K562 (cell line): ENCODE measurements at regions not wholly inside any gene's neighbourhood (a gene's known extent, or its start where the extent isn't known, plus 50 kb on each side); places are given as distances from the start of the nearest gene placed in this dataset.

Experiments
- ATAC-seq: fragments of 200-7000 bp; cut with Tn5 transposase; 3 replicates; pipeline ENCODE4 v1.9.1; 2020; ENCODE audit warnings: moderate library complexity
- BruUV-seq: library from RNA; stranded (reverse); fragments of 400-500 nt; replicated peaks from 2 replicates; lab custom pipeline; 2021; lab: Mats Ljungman, UMichigan
- CTCF ChIA-PET: fragments of 300-600 bp; formaldehyde crosslinking; extraction: SDS; loops from one replicate; lab custom pipeline; 2021; ENCODE audit warnings: low intra/inter-chr PET ratio; lab: Yijun Ruan, JAX
- POLR2A ChIA-PET: fragments of 300-600, 350-650 bp; sonication (Branson Sonifier 250); formaldehyde crosslinking; extraction: SDS; loops from one replicate; lab custom pipeline; 2021; ENCODE audit warnings: antibody characterized with exemption, inconsistent platforms; lab: Yijun Ruan, JAX
- DNase-seq, 4 experiments: peaks; one replicate each; pipeline versions ENCODE4 v3.0.0 to v3.0.0-alpha.2; 2011 to 2018; ENCODE audit warnings: low spot score in 3 of 4, mixed read lengths in 3 of 4; ENCODE audit errors: extremely low read depth in 1 of 4
- FAIRE-seq: peaks from 2 replicates; lab custom pipeline; 2011; peaks lifted over from hg19 to GRCh38; lab: Jason Lieb, UNC
- H2AFZ ChIP-seq: 2 replicates; pipeline ENCODE4 v1.6.0; 2011; ENCODE audit warnings: low read depth, low read length, control low read depth, inconsistent platforms
- H3K27ac ChIP-seq: fragments of 200-600 bp; 3 replicates; pipeline ENCODE4 v1.8.0; 2011; ENCODE audit warnings: low read depth, mild to moderate bottlenecking, control low read depth, inconsistent platforms, low read length, moderate library complexity, mixed read lengths; ENCODE audit errors: extremely low read depth
- H3K27me3 ChIP-seq, 2 experiments: fragments of 300-600 bp in 1 of 2; 2 replicates in 1 of 2; 3 replicates in 1 of 2; pipeline versions ENCODE4 v1.6.0 to v1.8.0; 2011; ENCODE audit warnings: inconsistent platforms in 2 of 2, low read length in 2 of 2, mild to moderate bottlenecking in 1 of 2, mixed read lengths in 1 of 2, moderate library complexity in 1 of 2; ENCODE audit not compliant: control insufficient read depth in 2 of 2, insufficient read depth in 2 of 2
- H3K36me3 ChIP-seq: fragments of 300-600 bp; 3 replicates; pipeline ENCODE4 v1.8.0; 2011; ENCODE audit warnings: mild to moderate bottlenecking, low read length, inconsistent platforms; ENCODE audit not compliant: control insufficient read depth, insufficient read depth
- H3K4me1 ChIP-seq, 2 experiments: fragments of 200-600 bp in 1 of 2; replicated peaks in 1 of 2; 2 replicates in 1 of 2; 3 replicates in 1 of 2; pipeline versions ENCODE4 v1.5.1 to v1.8.0; 2011; ENCODE audit warnings: inconsistent platforms in 2 of 2, low read length in 2 of 2, mild to moderate bottlenecking in 1 of 2, mixed read lengths in 1 of 2, moderate library complexity in 1 of 2; ENCODE audit not compliant: control insufficient read depth in 2 of 2, insufficient read depth in 2 of 2
- H3K4me2 ChIP-seq: 2 replicates; pipeline ENCODE4 v1.6.1; 2011; ENCODE audit warnings: low read length, control low read depth, inconsistent platforms, mixed read lengths; ENCODE audit not compliant: insufficient read depth
- H3K4me3 ChIP-seq: fragments of 200-600 bp; sonication (generic), shearing (Covaris generic); 2 replicates; pipeline ENCODE4 v1.5.1; 2016; ENCODE audit warnings: control low read depth, inconsistent platforms
- H3K79me2 ChIP-seq: fragments of 200-600 bp; 3 replicates; pipeline ENCODE4 v1.8.0; 2011; ENCODE audit warnings: low read length, inconsistent platforms; ENCODE audit not compliant: control insufficient read depth, insufficient read depth
- H3K9ac ChIP-seq, 2 experiments: 2 replicates each; pipeline versions ENCODE4 v1.6.0 to v1.6.1; 2011; ENCODE audit warnings: low read depth in 2 of 2, low read length in 2 of 2, control low read depth in 1 of 2, inconsistent platforms in 1 of 2, mild to moderate bottlenecking in 1 of 2, mixed read lengths in 1 of 2; ENCODE audit not compliant: insufficient read depth in 1 of 2
- H3K9me1 ChIP-seq: one replicate; pipeline ENCODE4 v1.6.0; 2011; ENCODE audit warnings: inconsistent platforms, mild to moderate bottlenecking, low read length, moderate library complexity; ENCODE audit not compliant: control insufficient read depth, insufficient read depth
- H3K9me3 ChIP-seq: replicated peaks from 2 replicates; pipeline ENCODE4 v1.5.1; 2011; ENCODE audit warnings: low read depth, low read length, inconsistent platforms; ENCODE audit not compliant: control insufficient read depth, insufficient read depth
- H4K20me1 ChIP-seq: replicated peaks from 2 replicates; pipeline ENCODE4 v1.6.1; 2011; ENCODE audit warnings: low read length, inconsistent platforms, mixed read lengths; ENCODE audit not compliant: control insufficient read depth, insufficient read depth
- CREB1 ChIP-seq, 2 experiments: sonication (generic) in 1 of 2; formaldehyde crosslinking in 1 of 2; IDR thresholded peaks; 2 replicates each; pipeline versions ENCODE4 v1.6.1 to v1.8.0; 2012 to 2022; ENCODE audit warnings: inconsistent platforms in 1 of 2, mild to moderate bottlenecking in 1 of 2, missing genetic modification reagents in 1 of 2, moderate library complexity in 1 of 2
- EHMT2 ChIP-seq: fragments of 450-650 bp; IDR thresholded peaks from 2 replicates; pipeline ENCODE4 v1.6.1; 2018; ENCODE audit warnings: antibody characterized with exemption
- KDM4B ChIP-seq, 2 experiments: fragments of 450-650 bp in 1 of 2; sonication (generic) in 1 of 2; IDR thresholded peaks; 2 replicates each; pipeline ENCODE4 v1.6.1; 2016 to 2017; ENCODE audit warnings: borderline replicate concordance in 2 of 2, antibody characterized with exemption in 1 of 2, low read depth in 1 of 2, mild to moderate bottlenecking in 1 of 2
- NFIC ChIP-seq: fragments of 450-650 bp; IDR thresholded peaks from 2 replicates; pipeline ENCODE4 v1.6.1; 2017; ENCODE audit warnings: mild to moderate bottlenecking, inconsistent platforms
- NKRF ChIP-seq: fragments of 450-650 bp; IDR thresholded peaks from 2 replicates; pipeline ENCODE4 v1.6.1; 2016; ENCODE audit warnings: borderline replicate concordance
- NR0B1 ChIP-seq: fragments of 450-650 bp; IDR thresholded peaks from one replicate; pipeline ENCODE4 v1.6.1; 2018; ENCODE audit warnings: mild to moderate bottlenecking, moderate library complexity; ENCODE audit not compliant: partially characterized antibody
- PHF21A ChIP-seq: fragments of 450-650 bp; IDR thresholded peaks from 2 replicates; pipeline ENCODE4 v1.6.1; 2017; ENCODE audit warnings: low read depth, borderline replicate concordance
- POLR2G ChIP-seq: fragments of 200-400 bp; formaldehyde crosslinking; IDR thresholded peaks from 2 replicates; pipeline ENCODE4 v1.6.1; 2017; ENCODE audit warnings: low read depth, mild to moderate bottlenecking, antibody characterized with exemption, low read length, moderate library complexity
- RFX5 ChIP-seq: IDR thresholded peaks from 2 replicates; pipeline ENCODE4 v1.6.1; 2011; ENCODE audit warnings: low read depth, mild to moderate bottlenecking, improper control_type of control experiment, low read length
- SIX5 ChIP-seq, 2 experiments: IDR thresholded peaks; 2 replicates each; pipeline ENCODE4 v1.6.1; 2011; ENCODE audit warnings: low read length in 2 of 2, borderline replicate concordance in 1 of 2, low read depth in 1 of 2, mild to moderate bottlenecking in 1 of 2, moderate library complexity in 1 of 2; ENCODE audit not compliant: insufficient read depth in 1 of 2
- SMARCC2 ChIP-seq: fragments of 450-650 bp; IDR thresholded peaks from 2 replicates; pipeline ENCODE4 v1.6.1; 2017; ENCODE audit warnings: antibody characterized with exemption, moderate library complexity, mild to moderate bottlenecking, low read depth
- STAT5A ChIP-seq: IDR thresholded peaks from 2 replicates; pipeline ENCODE4 v1.6.1; 2012; ENCODE audit warnings: low read length, inconsistent platforms, borderline replicate concordance
- TEAD2 ChIP-seq: fragments of 450-650 bp; IDR thresholded peaks from 2 replicates; pipeline ENCODE4 v1.6.1; 2016; ENCODE audit warnings: missing genetic modification characterization, control low read depth, missing compliant biosample characterization
- TOE1 ChIP-seq, 2 experiments: fragments of 450-650 bp in 1 of 2; sonication (generic) in 1 of 2; formaldehyde crosslinking in 1 of 2; IDR thresholded peaks; 2 replicates each; pipeline versions ENCODE4 v1.7.1 to v1.8.0; 2016 to 2022; ENCODE audit warnings: borderline replicate concordance in 2 of 2, mild to moderate bottlenecking in 2 of 2, antibody characterized with exemption in 1 of 2, inconsistent platforms in 1 of 2, low read depth in 1 of 2, missing genetic modification reagents in 1 of 2, moderate library complexity in 1 of 2
- ZKSCAN3 ChIP-seq: fragments of 250-450 bp; sonication (Bioruptor Pico); IDR thresholded peaks from 2 replicates; pipeline ENCODE4 v1.4.0; 2020
- ZNF140 ChIP-seq: fragments of 250-450 bp; sonication (Bioruptor Pico); IDR thresholded peaks from 2 replicates; pipeline ENCODE4 v1.8.0; 2021; ENCODE audit warnings: moderate library complexity, mild to moderate bottlenecking, inconsistent platforms
- ZNF146 ChIP-seq: IDR thresholded peaks from one replicate; pipeline ENCODE4 v1.6.1; 2018; ENCODE audit warnings: missing compliant biosample characterization; ENCODE audit not compliant: unreplicated experiment
- ZNF217 ChIP-seq: sonication (generic); formaldehyde crosslinking; IDR thresholded peaks from 2 replicates; pipeline ENCODE4 v1.8.0; 2022; ENCODE audit warnings: mild to moderate bottlenecking, missing genetic modification reagents
- ZNF253 ChIP-seq: fragments of 250-450 bp; sonication (Bioruptor Pico); conservative IDR thresholded peaks from 2 replicates; pipeline ENCODE4 v1.6.1; 2021; ENCODE audit warnings: mild to moderate bottlenecking
- ZNF584 ChIP-seq: fragments of 200-800 bp; sonication (Bioruptor generic); IDR thresholded peaks from 2 replicates; pipeline ENCODE4 v1.6.1; 2016; ENCODE audit warnings: low read depth, mild to moderate bottlenecking, missing genetic modification characterization, missing compliant biosample characterization
- WGBS: fragments of 100-300 bp; shearing (Covaris generic); methylation state at CpG from one replicate; pipeline ENCODE4 v1.1.6; 2016; ENCODE audit warnings: low coverage, mixed read lengths; ENCODE audit not compliant: insufficient coverage; ENCODE audit errors: missing lambda C conversion rate; 5-methylcytosine and 5-hydroxymethylcytosine counted together
- in situ Hi-C: fragments of 300-500 bp; cut with MboI; formaldehyde crosslinking; loops from 4 replicates; pipeline ENCODE4 v1.15.0; 2018; ENCODE audit warnings: inconsistent platforms, mixed read lengths
- intact Hi-C: fragments of 100-400 bp; cut with micrococcal nuclease; formaldehyde crosslinking; loops from 2 replicates; pipeline ENCODE4 v1.14.2; 2022

- TF ChIP-seq NR0B1 (no peak), POLR2G (no peak), ZKSCAN3 (no peak), PHF21A (no peak), TOE1 (IDR thresholded peaks at IDR 0.05; ENCODE audit: borderline replicate concordance) (no peak), TOE1 (CRISPR knock-in tag; IDR thresholded peaks at IDR 0.05; ENCODE audit: borderline replicate concordance, low read depth) (no peak), ZNF140 (CRISPR knock-in tag) (no peak), EHMT2 (no peak), RFX5 (no peak), SIX5 (IDR thresholded peaks at IDR 0.05; ENCODE audit: borderline replicate concordance in 1 of 2, insufficient read depth in 1 of 2, low read depth in 1 of 2, low read length in 2 of 2) (no peak), TEAD2 (tag) (no peak)
Measured at GRCh38 chr9:87118594-87118993, 171.3 kb upstream of the GAS1 start (continued).

GRCh38 chr9:87119328-87119881 is 172.1 kb upstream of the GAS1 start:
- CTCF ChIA-PET: no interaction called here
- ATAC-seq: no peak
- 0% methylated on average over 9 of the region's 11 CpGs for WGBS
- intact Hi-C loops (no loop called here), in situ Hi-C loops (no loop called here)
- Histone ChIP-seq H3K36me3 (no peaks in the 10 kb centered on the region), H3K4me1 (no peaks in the 10 kb centered on the region), H3K9ac (no peak overlapping the region), H4K20me1 (no peaks in the 10 kb centered on the region), H3K4me2 (no peak overlapping the region), H3K9me3 (no peaks in the 10 kb centered on the region), H2AFZ (no peak overlapping the region), H3K27ac (no peak overlapping the region), H3K27me3 (no peaks in the 10 kb centered on the region; a peak in 1 of 5 replicates), H3K9me1 (no peaks in the 10 kb centered on the region), H3K4me3 (no peak overlapping the region), H3K79me2 (no peaks in the 10 kb centered on the region)
- DNase-seq: no peak
- POLR2A ChIA-PET: no interaction called here
- no TSS peak for BruUV-seq
- FAIRE-seq: no peak
- no peak for TF ChIP-seq KDM4B (IDR thresholded peaks at IDR 0.05; ENCODE audit: borderline replicate concordance in 2 of 2, low read depth in 1 of 2)
- TF ChIP-seq ZNF146 (CRISPR knock-in tag): no peak
- no peak for TF ChIP-seq ZNF584
- no peak for TF ChIP-seq NKRF
- no peak for TF ChIP-seq STAT5A
- no peak for TF ChIP-seq SMARCC2
- no peak for TF ChIP-seq ZNF253 (CRISPR knock-in tag)
- no peak for TF ChIP-seq NFIC
- no peak for TF ChIP-seq ZNF217 (CRISPR knock-in tag)
- no peak for TF ChIP-seq CREB1 (IDR thresholded peaks at IDR 0.05)
- TF ChIP-seq CREB1 (CRISPR knock-in tag; IDR thresholded peaks at IDR 0.05): no peak
